HG02623 (cell line): ENCODE measurements at regions not wholly inside any gene's neighbourhood (a gene's known extent, or its start where the extent isn't known, plus 50 kb on each side); places are given as distances from the start of the nearest gene placed in this dataset.

Experiments
- ATAC-seq: cut with Tn5 transposase; IDR thresholded peaks from one replicate; pipeline ENCODE4 v1.9.1; 2021; ENCODE audit warnings: moderate library complexity; ENCODE audit not compliant: unreplicated experiment

DNA sequence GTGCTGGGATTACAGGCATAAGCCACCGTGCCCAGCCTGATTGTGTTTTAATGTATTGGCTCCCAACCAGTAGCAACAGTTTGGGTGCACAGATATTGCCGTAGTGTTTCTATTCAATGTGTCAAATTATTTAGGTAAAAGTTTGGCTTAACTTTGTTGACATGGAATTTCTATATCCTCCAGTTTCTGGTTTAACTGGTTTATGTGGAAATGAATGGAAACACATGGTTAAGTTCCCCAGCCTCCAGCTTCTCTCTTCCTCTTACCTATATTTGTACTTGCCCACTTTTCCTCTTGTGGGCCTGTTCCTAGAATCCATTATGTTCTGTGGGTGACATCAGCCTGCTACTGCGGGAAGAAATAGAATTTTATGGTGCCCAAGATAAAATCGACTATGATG is 53.9 kb upstream of the ESR1 start:
- no peak for ATAC-seq

GRCh38 chr6:151757506-151757955 is 50.0 kb upstream of the ESR1 start:
- peak; percentile 97 for ATAC-seq
